HG02763 (cell line): ENCODE measurements at regions not wholly inside any gene's neighbourhood (a gene's known extent, or its start where the extent isn't known, plus 50 kb on each side); places are given as distances from the start of the nearest gene placed in this dataset.

Experiments
- ATAC-seq: cut with Tn5 transposase; IDR thresholded peaks from one replicate; pipeline ENCODE4 v1.9.1; 2021; ENCODE audit warnings: mild to moderate bottlenecking, moderate library complexity; ENCODE audit not compliant: unreplicated experiment

GRCh38 chr2:196224756-196225155, 53.4 kb upstream of the STK17B start:
- ATAC-seq: no peak

DNA sequence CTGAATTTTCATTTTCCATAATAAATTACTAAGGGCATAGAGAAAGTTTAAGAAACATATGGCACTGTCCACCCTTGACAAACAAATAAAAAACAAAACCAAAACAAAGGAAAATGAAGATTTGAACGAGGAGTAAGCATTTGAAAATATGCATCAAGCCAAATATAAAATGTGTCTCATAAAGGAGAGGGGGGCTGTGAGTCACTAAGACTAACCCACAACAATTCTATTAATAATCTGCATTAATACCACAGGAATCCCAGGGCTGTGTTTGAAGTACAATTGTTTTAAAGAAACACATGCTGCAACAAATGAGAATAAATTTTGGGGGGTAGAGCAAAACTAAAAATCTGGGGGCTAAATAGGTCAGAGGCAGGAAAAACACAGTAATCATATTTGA, 53.8 kb upstream of the STK17B start:
- ATAC-seq: no peak

DNA sequence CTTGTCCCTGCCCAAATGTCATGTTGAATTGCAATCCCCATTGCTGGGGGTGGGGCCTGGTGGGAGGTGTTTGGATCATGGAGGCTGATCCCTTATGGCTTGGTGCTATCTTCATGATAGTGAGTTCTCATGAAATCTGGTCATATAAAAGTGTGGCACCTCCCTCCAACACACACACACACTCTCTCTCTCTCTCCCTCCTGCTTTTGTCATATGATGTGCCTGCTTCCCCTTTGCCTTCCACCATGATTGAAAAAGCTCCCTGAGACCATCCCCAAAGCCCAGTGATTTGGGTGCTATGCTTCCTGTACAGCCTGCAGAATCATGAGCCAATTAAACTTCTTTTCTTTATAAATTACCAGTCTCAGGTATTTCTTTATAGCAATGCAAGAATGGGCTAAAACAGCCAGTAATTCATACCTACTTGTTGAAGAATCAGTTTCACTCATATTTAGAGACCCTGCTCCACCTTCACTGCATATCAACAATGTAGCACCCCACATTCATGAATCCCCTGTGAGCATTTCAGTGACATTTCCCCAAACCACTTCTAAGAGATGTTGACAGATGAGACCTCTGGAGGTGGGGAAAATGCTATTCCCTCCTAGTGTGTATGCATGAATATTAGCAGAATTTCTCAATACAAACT, 54.8 kb upstream of the STK17B start:
- no peak for ATAC-seq

DNA sequence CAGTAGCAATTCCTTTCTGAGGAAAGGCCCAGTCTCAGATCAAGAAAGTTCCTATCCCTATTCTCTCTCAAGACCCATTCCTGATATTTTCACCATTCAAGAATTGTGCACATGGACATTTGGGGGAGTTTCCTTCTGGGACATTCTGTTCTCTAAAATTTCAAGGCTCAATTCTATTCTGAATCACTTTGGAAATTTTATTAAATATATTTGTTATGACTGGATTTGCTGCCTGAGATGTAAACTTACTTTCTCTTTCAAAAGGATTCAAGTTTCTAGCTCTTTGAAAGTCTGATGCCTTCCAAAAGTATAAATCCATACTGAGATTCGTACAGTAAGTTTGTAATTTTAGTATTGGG, 55.3 kb upstream of the STK17B start:
- no peak for ATAC-seq

DNA sequence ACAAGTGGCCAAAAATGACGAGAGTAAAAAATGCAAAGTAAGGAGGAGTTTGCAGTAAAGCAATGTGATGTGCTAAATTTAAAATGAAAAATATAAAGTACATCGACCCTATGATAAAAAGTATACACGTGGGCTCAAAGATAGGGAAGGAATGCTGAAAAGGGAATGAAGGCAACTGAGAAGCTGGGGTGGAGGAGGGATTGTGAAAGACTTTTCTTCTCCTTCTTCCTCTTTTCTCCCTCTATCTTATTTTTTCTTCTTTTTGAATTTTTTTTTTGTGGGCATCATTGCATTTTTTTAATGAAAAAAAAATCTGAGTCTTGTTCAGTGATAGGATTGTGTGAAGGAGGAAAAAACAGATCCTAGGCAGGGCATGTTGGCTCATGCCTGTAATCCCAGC, 57.6 kb upstream of the STK17B start:
- ATAC-seq: no peak

DNA sequence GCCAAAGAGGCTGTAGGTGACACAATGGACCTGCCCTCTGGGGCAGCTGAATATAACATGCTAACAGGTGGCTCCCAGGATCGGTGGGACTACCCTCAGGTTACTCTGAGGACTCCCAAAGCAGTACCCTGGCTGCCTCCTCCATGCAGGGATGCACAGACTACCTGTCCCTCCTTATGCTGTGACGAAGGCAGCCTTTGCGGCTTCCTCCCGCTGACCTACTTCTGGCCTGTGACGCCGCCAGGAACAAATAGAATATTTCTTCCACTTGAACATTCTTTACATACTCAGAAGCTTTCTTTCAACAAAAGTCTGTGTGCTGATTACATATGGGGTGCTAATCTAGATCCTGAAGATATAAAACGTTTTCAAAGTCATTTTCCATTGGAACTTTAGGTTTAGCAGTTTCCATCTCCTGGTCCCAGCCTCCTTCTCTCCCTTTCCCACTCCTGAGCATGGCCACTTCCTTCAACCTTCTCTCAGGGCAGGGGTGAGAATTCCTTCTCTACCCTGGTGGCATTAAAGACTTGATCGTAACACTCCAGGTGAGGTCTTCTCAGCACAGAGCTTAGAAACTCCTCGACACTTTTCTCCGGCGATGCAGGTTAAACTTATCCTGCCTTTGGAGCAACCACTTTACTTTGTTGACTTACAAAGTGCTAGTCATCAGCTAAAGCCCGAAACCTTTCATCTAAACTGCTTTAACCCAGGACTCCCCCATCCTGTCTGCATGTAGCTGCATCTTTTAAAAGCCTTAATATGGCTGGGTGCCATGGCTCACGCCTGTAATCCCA, 58.9 kb upstream of the STK17B start:
- ATAC-seq: no peak

DNA sequence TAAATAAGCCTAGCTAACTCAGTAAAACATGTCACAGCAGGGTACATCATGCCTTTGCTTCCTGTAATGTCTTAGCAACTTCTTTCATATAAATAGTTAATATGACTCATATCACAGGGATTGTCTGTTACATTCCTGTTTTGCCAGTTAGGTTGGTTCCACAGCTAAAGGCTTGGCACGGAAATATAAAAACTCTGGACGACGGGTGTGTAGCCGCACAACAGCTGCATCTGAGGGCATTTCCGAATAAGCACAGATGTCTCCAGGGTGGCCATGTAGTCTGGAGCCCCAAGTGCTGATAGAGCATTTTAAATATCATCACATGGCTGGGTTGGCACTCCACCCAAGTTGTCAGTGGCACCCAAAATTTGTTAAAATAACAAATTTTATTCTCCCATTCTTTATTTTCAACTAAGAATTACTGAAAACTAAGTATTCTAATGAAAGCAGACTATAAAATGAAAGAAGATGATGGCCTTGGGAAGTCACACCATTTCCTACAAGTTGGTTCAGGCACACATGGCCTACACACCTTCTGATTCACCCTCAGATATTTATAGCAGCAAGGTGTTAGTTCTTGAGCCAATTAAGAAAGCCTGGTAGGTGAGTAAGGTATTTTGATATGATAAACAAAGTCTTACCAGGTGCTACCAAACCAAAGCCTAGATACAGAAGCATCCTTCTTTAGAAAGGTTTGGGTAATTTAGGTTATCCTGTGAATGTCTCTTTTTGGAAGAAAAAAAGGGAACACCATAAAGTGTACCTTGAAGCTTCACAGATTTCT, 61.8 kb upstream of the STK17B start:
- no peak for ATAC-seq

DNA sequence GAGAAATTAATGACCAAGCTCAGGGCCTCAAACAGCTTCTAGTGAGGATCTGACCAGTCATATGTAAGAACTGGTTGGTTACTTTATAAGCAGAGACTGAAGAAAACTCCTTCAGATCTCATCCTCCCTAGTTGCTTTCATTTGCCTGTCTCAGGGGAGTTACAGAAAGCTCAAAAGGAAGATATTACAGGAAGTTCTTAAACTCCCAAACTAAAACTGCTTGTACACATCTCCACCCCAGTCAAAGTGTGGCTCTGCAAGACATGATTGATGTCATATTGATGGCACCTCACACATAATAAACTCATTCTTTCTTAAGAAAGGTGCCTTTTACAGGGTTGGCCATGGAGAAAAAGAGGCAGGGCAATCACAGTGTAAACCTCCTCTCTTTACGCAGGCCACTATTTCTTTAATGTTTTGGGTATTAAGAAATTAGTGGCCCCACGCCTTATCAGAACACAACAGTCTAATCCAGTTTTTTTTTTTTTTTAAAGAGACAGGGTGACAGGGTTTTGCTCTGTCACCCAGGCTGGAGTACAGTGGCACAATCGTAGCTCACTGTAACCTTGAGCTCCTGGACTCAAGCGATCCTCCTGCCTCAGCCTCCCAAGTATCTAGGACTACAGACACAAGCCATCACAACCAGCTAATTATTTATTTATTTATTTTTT, 62.6 kb upstream of the STK17B start:
- ATAC-seq: peak; percentile 84

- no peak for ATAC-seq
Measured at GRCh38 chr2:196234672-196235071, 63.3 kb upstream of the STK17B start.

DNA sequence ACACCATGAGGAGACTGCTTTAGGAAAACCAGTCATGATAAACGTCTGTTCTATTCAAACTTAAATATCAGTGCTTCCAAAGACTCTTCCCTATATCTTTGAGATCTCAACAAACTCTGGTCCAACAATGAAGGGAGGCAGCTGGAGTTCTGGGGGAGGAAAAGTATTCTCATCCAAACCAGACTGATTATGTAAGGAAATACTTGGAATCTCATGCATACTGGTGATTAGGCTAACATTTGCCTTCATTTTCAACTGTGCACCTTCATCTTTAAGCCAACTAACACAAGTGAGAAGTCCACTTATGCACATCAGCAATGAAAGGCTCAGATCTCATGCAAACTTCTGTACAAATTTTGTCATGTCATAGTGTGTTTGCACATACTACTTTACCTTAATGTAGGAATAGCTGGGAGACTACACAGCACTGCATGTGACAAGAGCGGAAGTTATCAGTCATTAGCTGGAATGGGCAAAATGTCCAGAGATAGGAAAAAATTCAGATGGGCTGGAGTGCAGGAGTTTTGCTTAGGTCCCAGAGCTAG, 67.5 kb upstream of the STK17B start:
- ATAC-seq: no peak

- ATAC-seq: peak; percentile 82
Measured at GRCh38 chr2:196239622-196240587, 68.5 kb upstream of the STK17B start.

- ATAC-seq: peak; percentile 25
Measured at GRCh38 chr2:196241175-196241574, 69.8 kb upstream of the STK17B start.

DNA sequence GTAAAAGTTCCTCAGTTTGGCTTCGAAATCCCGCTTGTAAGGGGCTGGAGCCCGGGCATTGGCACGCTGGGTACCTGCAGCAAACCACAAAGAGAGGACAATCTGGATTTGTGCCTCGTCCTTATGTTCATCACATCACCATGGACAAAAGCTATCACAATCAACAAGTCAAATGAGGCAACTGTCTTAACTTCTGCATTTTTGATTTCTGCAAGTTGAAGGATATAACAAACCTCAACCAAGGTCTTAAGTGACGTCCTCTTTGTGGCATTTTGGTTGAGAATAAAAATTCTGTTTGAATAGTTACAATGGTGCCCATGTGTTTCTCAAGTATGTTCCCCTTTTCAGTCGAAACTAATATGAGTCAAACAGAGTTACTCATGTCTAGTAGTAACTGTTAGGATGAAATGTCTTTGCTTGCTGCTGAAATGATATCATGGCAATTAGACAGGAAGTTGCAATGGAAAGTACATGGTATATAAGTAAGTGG, 70.8 kb upstream of the STK17B start:
- ATAC-seq: peak; percentile 72

DNA sequence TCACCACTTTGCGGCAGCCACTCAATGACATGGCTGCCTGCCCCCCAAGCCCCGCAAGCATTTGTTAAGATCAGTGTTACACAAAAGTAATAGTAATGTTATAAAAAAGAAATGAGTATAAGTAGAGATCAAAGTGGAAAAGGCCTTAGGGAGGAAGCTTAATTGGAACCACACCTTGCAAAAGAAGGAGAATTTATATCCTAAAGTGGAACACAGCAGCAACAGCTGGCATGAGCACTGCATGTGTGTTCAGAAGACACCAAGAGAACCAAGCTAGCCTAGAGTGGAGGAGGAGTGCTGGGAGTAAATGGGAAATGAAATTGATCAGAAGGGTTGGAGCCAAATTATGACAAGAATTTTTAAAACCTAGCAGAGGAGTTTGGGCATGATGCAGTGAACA, 73.1 kb upstream of the STK17B start:
- ATAC-seq: no peak

DNA sequence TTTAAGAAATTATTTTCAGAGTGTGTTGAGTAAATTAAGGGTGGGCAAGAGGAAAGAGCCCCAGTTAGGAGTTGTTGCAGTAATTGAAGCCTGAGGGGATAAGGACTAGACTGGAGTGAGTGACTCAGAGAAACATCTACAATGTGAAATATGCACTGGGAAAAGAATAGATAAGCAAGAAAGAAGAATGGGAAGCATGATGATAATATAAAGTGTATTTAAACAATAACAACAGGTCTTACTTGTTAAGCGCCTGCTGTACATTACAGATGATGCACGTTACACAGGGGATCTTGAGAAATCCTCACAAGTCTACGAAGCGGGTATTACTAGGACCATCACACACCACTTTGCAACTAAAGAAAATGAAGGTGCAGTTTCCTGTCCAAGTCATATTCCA, 73.6 kb upstream of the STK17B start:
- no peak for ATAC-seq

DNA sequence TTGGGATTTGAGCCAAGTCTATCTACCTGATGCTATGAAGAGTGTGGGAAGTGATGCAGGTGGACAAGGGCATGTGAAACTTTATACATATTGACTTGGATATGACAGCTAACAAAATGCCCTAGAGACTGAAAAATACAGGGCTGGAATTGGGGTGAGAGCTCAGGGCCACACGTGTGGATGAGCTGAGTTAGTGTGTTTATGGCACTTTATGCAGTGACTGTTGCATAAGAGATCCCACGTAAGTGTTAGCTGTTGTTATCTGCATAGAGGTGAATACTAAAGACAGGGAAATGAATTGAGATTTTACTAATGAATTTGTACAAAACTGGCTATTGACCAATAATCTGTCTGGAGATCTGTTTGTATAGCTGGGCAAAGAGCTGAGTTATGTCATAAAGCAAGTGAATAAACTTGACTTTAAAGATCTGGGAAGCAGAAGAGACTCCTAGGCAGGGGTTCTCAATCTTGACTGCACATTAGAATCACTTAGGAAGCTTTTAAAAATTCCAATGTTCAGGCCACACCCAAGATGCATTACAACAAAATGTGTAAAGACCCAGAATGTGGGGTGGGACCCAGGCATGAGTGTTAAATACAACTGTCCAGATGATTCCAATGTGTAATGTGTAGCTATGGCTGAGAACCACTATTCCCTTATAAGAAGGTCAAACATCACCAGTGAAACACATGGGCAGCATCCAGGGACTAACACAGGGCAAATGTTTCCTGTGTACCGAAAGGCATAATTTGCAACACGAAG, 74.2 kb upstream of the STK17B start:
- ATAC-seq: no peak

DNA sequence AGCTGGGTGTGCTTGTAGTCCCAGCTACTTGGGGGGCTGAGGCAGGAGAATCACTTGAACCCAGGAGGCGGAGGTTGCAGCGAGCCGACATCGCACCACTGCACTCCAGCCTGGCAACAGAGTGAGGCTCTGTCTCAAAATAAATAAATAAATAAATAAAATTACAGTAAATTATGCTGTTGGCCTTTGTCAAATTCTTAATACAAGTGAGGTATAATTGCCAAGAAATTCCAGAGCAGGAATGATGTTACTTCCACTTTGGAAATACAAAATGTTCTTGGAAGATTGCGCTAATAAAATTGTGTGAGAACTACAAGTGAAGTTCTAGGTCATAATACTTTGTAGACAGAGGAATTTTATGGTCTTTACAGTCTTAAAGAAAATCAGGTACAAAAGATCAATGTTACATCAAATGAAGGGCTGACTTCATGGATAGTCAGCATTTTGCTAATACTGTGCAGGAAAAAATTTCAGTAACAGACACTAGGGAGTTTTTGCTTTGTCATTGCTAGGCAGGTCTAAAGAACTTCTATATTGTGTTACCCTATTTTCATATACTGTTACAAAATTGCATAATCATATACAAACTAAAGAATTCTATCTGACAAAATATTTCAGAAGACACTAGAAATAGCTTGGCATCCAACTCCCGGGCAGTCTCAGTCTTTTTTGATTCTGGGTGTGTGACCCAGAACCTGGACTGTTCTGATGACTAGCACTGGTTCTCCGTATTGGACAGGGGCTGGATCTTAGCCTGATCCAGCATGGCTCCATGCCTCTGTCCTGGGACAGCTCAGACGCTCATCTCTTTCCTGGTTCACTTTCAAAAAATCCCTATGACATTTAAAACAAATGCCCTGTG, 76.0 kb upstream of the STK17B start:
- ATAC-seq: no peak

DNA sequence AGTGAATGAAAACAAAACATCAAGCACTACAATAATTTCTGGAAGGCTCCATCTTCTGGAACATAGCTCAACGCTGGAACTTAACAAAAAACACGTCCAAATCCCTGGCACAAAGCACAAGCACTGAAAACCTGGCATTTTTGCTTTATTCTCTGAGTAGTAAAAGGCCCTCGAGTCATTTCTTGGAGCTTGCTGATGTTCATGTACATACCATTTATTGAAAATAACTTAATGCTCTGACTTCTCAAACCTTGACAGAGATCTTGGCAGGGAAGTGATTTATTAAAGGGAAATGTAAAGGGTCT, 76.5 kb upstream of the STK17B start:
- no peak for ATAC-seq
